GM19328 (cell line): ENCODE measurements at regions not wholly inside any gene's neighbourhood (a gene's known extent, or its start where the extent isn't known, plus 50 kb on each side); places are given as distances from the start of the nearest gene placed in this dataset.

Source experiments
- ATAC-seq: cut with Tn5 transposase; IDR thresholded peaks from one replicate; pipeline ENCODE4 v1.9.1; 2021; ENCODE audit warnings: mild to moderate bottlenecking, moderate library complexity; ENCODE audit not compliant: unreplicated experiment

- no peak for ATAC-seq
These were observed 787.0 kb downstream of the TFAP2A start for GRCh38 chr6:9627916-9628315.

- ATAC-seq: no peak
These were observed 790.9 kb downstream of the TFAP2A start for GRCh38 chr6:9623985-9624384.

- ATAC-seq: no peak
These were observed 791.5 kb downstream of the TFAP2A start for GRCh38 chr6:9623228-9623832.

GRCh38 chr6:9621276-9621675, 793.6 kb downstream of the TFAP2A start:
- ATAC-seq: no peak

- ATAC-seq: no peak
These were observed 794.2 kb downstream of the TFAP2A start for GRCh38 chr6:9620687-9621086.

GRCh38 chr6:9620263-9620662, 794.6 kb downstream of the TFAP2A start:
- no peak for ATAC-seq

GRCh38 chr6:9614778-9615177, 800.1 kb downstream of the TFAP2A start:
- ATAC-seq: no peak

- ATAC-seq: no peak
These were observed 802.4 kb downstream of the TFAP2A start for GRCh38 chr6:9612489-9612888.

GRCh38 chr6:9610620-9611415, 804.1 kb downstream of the TFAP2A start:
- ATAC-seq: no peak

- ATAC-seq: no peak
These were observed 808.3 kb downstream of the TFAP2A start for GRCh38 chr6:9606435-9607134.

GRCh38 chr6:9594746-9595145, 820.1 kb downstream of the TFAP2A start:
- no peak for ATAC-seq

GRCh38 chr6:9593554-9593953, 821.3 kb downstream of the TFAP2A start:
- ATAC-seq: no peak

GRCh38 chr6:9583753-9584352, 831.0 kb downstream of the TFAP2A start:
- ATAC-seq: no peak

GRCh38 chr6:9581155-9581554, 833.7 kb downstream of the TFAP2A start:
- ATAC-seq: no peak

- no peak for ATAC-seq
These were observed 838.4 kb downstream of the TFAP2A start for GRCh38 chr6:9576521-9576920.

- no peak for ATAC-seq
These were observed 848.8 kb downstream of the TFAP2A start for GRCh38 chr6:9566096-9566495.

GRCh38 chr6:9564021-9564420, 850.9 kb downstream of the TFAP2A start:
- no peak for ATAC-seq

GRCh38 chr6:9563568-9563967, 851.3 kb downstream of the TFAP2A start:
- ATAC-seq: no peak

- no peak for ATAC-seq
These were observed 860.1 kb downstream of the TFAP2A start for GRCh38 chr6:9554806-9555205.

- ATAC-seq: no peak
These were observed 860.6 kb downstream of the TFAP2A start for GRCh38 chr6:9554323-9554722.

GRCh38 chr6:9553002-9553401, 861.9 kb downstream of the TFAP2A start:
- no peak for ATAC-seq

- no peak for ATAC-seq
These were observed 871.2 kb downstream of the TFAP2A start for GRCh38 chr6:9543649-9544048.
